H54 (cell line): ENCODE measurements at regions not wholly inside any gene's neighbourhood (a gene's known extent, or its start where the extent isn't known, plus 50 kb on each side); places are given as distances from the start of the nearest gene placed in this dataset.

Experiments
- DNase-seq: peaks from one replicate; pipeline ENCODE4 v3.0.0; 2011; ENCODE audit warnings: low spot score, mixed read lengths; ENCODE audit not compliant: insufficient read length
- FAIRE-seq: peaks from 3 replicates; lab custom pipeline; 2011; peaks lifted over from hg19 to GRCh38; lab: Jason Lieb, UNC
- POLR2A ChIP-seq: IDR thresholded peaks from 2 replicates; pipeline ENCODE4 v1.6.1; 2011; ENCODE audit warnings: low read depth, mild to moderate bottlenecking, low read length

DNA sequence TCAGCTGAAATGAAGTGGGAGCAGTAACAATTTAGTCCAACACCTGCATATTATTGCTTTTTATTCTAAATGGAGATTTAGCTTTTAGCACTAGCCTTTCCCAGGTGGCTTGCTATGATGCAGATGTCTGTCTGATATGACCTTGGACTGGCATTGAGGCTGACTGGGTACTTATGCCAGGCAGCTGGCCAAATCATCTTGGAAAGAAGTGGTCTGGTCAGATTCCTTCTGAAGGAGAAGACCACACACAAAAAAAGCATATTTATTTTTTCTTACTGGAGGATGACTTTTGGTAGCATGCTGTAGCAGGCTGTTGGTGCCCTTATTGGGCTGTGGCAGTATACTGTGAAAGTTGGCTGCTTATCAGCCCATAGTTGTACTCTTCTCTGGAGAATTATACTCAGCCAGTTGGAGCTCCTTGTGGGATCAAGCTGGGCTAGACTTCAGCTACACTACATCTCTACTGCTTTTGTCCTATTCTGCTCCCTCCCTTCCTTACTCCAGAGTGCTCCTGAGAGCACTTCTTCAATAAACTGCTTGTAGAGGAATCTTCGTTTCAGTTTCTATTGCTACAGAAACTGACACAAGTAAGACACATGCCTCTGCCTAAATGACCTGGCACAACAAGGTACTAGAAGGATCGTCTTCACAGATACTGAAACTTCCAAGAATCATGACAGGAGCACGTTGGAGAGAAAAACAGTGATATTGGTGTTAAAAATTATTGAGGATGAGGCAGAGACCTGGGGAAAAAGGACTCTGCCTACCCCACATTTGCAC is 196.8 kb upstream of the RPS6KA3 start:
- FAIRE-seq = no peak
- DNase-seq = no peak
- no peak for TF ChIP-seq POLR2A

- DNase-seq (no peak), FAIRE-seq (no peak)
- TF ChIP-seq POLR2A = no peak
Observed at GRCh38 chrX:20461576-20461975, 194.9 kb upstream of the RPS6KA3 start.

DNA sequence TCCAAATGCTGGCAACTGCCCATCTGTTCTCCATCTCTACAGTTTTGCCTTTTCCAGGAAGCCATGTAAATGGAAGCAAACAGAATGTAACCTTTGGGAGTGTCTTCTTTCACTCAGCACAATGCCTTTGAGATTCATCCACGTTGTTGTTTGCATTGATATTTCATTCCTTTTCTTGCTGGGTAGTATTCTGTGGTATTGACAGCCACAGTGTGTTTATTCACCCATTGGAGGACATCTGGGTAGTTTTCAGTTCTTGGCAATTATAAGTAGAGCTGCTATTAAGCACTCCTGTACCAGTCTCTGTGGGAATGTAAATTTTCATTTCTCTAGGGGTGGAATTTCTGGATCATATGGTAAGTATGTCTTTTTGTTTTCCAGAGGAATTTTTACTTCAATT is 194.3 kb upstream of the RPS6KA3 start:
- FAIRE-seq = no peak
- DNase-seq = no peak
- no peak for TF ChIP-seq POLR2A

DNA sequence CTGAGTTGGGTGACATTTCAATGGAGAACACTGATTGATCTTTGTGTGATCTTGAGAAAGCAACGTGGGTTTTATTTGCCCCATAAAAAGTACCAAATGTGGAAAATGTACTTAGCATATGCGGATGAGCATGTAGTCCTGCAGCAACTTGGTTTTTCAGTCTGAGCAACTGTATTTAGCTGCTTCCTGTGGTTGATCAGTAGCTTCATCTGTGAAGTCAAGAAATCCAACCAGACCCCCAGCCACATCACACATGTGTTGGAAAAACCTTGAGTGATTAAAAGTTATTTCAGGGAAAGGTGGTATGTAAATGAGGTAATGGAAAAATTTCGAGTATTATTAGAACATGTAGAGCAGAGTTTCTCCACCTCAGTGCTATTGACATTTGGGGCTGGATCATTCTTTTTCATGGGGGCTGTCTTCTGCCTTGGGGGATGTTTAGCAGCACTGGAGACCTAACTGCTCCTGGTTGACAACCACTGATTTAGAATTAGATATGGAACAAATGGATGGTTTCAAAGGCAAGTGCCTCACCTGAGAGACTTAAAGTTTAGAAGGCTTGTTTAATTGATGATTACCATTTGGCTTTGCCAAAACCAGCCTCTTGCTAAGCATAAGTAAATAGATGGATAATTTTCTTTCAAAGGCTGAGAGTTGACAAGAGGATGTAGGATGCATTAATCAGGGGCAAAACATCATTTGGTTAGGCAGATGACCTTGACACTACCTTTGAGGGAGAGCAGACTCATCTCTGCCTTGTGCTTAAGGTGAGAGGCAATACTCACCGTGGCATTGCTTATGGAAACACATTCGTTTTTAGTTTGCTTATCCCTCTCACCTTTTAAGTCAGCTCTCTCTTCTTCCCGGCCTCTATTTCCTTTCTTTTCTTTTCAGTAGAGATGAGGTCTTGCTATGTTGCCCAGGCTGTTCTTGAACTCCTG is 193.0 kb upstream of the RPS6KA3 start:
- FAIRE-seq (no peak), DNase-seq (no peak)

DNA sequence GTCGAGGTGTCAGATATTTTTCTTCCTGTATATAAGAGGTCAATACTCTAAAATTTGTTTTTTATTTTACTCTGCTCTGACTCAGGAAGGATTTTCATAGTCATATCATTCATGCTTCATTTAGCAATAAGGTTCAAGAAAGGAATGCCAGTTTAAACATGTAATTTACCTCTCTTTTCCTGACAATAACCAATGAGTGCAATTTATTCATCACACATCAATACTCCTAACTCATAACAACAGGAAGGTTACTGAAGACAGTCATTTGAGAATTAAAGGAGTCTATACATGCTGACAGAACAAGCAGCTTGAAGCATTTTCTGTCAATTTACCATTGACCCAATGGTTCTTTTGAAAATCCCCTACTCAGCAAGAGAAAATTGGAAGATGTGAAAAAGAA is 190.3 kb upstream of the RPS6KA3 start:
- DNase-seq (no peak), FAIRE-seq (no peak)
- TF ChIP-seq POLR2A = no peak

More for the DNA sequence above, 193.0 kb upstream of the RPS6KA3 start:
- TF ChIP-seq POLR2A = no peak

DNA sequence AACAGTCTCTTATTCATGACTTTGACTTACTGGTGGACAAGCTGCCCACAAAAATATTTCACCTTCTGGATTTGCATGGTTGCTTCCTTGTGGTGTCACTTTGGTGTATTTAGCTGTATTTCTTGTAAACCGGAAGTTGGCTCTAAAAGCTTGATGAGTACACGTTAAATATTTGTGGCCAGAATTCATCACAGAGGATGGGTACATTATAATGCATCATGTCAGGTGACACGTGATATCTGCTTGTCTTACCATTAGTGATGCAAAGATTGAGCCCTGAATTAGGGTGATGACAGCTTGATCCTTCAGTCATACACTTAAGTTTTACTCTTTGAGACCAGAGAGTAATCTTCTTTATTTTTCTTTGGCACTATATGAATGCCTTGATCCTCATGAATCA is 188.3 kb upstream of the RPS6KA3 start:
- TF ChIP-seq POLR2A = no peak
- DNase-seq = no peak
- no peak for FAIRE-seq

- DNase-seq (no peak), FAIRE-seq (no peak)
- no peak for TF ChIP-seq POLR2A
Observed at GRCh38 chrX:20454117-20454516, 187.4 kb upstream of the RPS6KA3 start.

GRCh38 chrX:20452487-20452886 is 185.8 kb upstream of the RPS6KA3 start:
- no peak for FAIRE-seq
- no peak for DNase-seq
- no peak for TF ChIP-seq POLR2A

GRCh38 chrX:20451929-20452328 is 185.2 kb upstream of the RPS6KA3 start:
- DNase-seq (no peak), FAIRE-seq (no peak)
- TF ChIP-seq POLR2A = no peak

DNA sequence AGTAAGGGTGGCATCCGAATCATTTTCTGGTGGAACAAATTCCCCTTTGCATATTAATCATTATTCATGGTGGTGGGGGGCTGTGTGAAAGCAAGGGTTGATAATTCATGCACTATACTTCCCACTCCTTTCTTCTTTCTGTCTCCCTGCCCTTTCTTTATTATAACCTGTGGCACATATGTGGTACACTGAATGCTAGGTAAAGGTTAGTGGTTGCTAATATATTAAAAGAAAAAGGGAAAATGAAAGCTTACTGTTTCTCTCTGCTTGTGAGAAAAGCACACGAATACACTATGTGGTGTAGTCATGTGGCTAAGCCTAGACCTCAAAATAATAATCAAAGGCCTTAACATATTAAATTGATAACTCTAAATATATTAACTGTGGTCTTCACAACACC is 178.4 kb upstream of the RPS6KA3 start:
- TF ChIP-seq POLR2A = no peak
- DNase-seq (no peak), FAIRE-seq (no peak)

DNA sequence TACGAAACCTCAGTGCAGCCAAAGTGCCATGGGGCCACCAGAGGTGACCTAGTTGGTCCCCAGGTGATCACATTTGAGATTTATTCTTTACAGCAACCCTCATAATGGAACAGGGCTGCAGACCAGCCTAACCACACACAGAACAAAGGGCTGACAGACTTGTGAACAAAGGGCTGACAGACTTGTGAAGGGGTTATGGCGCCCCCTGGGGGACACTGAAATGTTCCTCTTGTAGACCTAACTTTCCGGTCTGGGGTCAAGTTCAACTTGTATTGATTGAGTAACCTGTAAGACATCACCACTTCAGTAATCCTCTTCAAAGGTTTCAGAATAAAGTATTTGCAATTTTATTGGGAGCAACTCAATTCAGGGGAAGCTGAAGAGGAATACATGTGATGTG is 175.9 kb upstream of the RPS6KA3 start:
- TF ChIP-seq POLR2A = no peak
- DNase-seq (peak; percentile 2), FAIRE-seq (no peak)

DNA sequence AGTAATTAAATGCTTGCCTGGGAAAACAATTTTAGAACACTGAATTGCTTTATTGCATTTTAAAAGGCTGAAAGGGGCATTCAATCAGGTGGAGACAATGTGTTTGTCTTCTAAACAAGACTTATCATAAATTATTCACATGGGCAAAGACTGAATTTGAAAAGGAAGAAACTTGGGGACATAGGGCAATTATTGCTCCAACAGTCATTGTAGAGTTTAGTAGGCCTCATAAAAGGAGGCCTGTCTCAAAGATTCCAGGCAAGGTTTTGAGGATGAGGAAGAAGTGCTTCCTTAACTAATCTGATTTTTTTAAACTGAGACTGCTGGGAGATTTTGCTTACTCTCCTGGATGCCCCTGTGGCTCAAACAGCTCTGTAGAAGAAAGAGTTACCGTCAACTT is 174.4 kb upstream of the RPS6KA3 start:
- DNase-seq (no peak), FAIRE-seq (no peak)
- TF ChIP-seq POLR2A = no peak

- no peak for DNase-seq
- no peak for FAIRE-seq
- TF ChIP-seq POLR2A = no peak
Observed at GRCh38 chrX:20438871-20439526, 172.3 kb upstream of the RPS6KA3 start.

GRCh38 chrX:20437683-20438082 is 171.0 kb upstream of the RPS6KA3 start:
- TF ChIP-seq POLR2A = no peak
- FAIRE-seq (no peak), DNase-seq (no peak)
